Loucy (cell line): ENCODE measurements at regions not wholly inside any gene's neighbourhood (a gene's known extent, or its start where the extent isn't known, plus 50 kb on each side); places are given as distances from the start of the nearest gene placed in this dataset.

Source experiments
- EZH2phosphoT487 ChIP-seq: fragments of 200-600 bp; IDR thresholded peaks from 2 replicates; pipeline ENCODE4 v1.6.1; 2018; ENCODE audit warnings: antibody characterized with exemption, mild to moderate bottlenecking, moderate library complexity, borderline replicate concordance
- TF ChIP-seq, protein P1 (sequence below): fragments of 200-600 bp; sonication (generic); conservative IDR thresholded peaks from 2 replicates; pipeline ENCODE4 v1.5.1; 2014; ENCODE audit warnings: mild to moderate bottlenecking, antibody characterized with exemption, low read length

DNA sequence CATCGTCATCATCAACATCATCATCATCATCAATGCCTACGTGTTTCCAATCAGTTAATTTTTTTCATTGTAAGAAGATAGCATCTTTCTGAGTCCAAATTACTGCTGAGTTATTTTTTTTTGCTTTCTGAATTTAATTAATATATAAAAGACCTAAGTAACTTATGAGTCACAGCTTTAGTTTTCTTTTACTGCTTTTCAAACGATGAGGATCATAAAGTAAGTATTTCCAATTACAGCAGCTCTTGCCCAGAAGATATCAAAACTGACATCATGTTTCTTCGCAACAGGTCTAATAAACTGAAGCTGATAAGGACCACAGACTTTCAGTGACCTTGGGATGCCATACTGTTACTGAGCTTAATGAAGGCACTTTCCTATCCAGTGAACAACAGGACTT is 442.2 kb downstream of the DSEL start:
- TF ChIP-seq, protein P1, sequence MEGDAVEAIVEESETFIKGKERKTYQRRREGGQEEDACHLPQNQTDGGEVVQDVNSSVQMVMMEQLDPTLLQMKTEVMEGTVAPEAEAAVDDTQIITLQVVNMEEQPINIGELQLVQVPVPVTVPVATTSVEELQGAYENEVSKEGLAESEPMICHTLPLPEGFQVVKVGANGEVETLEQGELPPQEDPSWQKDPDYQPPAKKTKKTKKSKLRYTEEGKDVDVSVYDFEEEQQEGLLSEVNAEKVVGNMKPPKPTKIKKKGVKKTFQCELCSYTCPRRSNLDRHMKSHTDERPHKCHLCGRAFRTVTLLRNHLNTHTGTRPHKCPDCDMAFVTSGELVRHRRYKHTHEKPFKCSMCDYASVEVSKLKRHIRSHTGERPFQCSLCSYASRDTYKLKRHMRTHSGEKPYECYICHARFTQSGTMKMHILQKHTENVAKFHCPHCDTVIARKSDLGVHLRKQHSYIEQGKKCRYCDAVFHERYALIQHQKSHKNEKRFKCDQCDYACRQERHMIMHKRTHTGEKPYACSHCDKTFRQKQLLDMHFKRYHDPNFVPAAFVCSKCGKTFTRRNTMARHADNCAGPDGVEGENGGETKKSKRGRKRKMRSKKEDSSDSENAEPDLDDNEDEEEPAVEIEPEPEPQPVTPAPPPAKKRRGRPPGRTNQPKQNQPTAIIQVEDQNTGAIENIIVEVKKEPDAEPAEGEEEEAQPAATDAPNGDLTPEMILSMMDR: no peak
- no peak for TF ChIP-seq EZH2phosphoT487
